RWPE2 (cell line): ENCODE measurements at regions not wholly inside any gene's neighbourhood (a gene's known extent, or its start where the extent isn't known, plus 50 kb on each side); places are given as distances from the start of the nearest gene placed in this dataset.

ENCODE experiments used
- ATAC-seq: fragments of 200-7000 bp; cut with Tn5 transposase; 3 replicates; pipeline ENCODE4 v1.9.1; 2021; ENCODE audit warnings: low read depth
- DNase-seq: peaks from one replicate; pipeline ENCODE4 v3.0.0-alpha.2; 2020; ENCODE audit warnings: low spot score
- H3K27ac ChIP-seq: fragments of 450-650 bp; 2 replicates; pipeline ENCODE4 v1.5.1; 2017; ENCODE audit warnings: mild to moderate bottlenecking; ENCODE audit not compliant: poor library complexity, severe bottlenecking
- H3K27me3 ChIP-seq: fragments of 250-450 bp; sonication (Bioruptor Pico); 2 replicates; pipeline ENCODE4 v1.5.1; 2021; ENCODE audit warnings: mild to moderate bottlenecking, moderate library complexity; ENCODE audit not compliant: insufficient read depth, poor library complexity, severe bottlenecking
- H3K36me3 ChIP-seq: fragments of 250-450 bp; sonication (Bioruptor Pico); 2 replicates; pipeline ENCODE4 v1.5.1; 2020; ENCODE audit warnings: low read depth, mild to moderate bottlenecking, moderate library complexity
- H3K4me1 ChIP-seq: fragments of 250-450 bp; sonication (Bioruptor Pico); 2 replicates; pipeline ENCODE4 v1.5.1; 2021; ENCODE audit warnings: mild to moderate bottlenecking, moderate library complexity; ENCODE audit not compliant: insufficient read depth, poor library complexity, severe bottlenecking
- H3K4me3 ChIP-seq: fragments of 250-450 bp; sonication (Bioruptor Pico); 2 replicates; pipeline ENCODE4 v1.5.1; 2021; ENCODE audit warnings: mild to moderate bottlenecking, moderate library complexity; ENCODE audit not compliant: severe bottlenecking
- H3K9me3 ChIP-seq: fragments of 250-450 bp; sonication (Bioruptor Pico); 2 replicates; pipeline ENCODE4 v1.5.1; 2021; ENCODE audit warnings: mild to moderate bottlenecking, moderate library complexity; ENCODE audit not compliant: severe bottlenecking
- TF ChIP-seq, protein P1 (sequence below): fragments of 450-650 bp; IDR thresholded peaks from one replicate; pipeline ENCODE4 v1.5.1; 2017; ENCODE audit warnings: mild to moderate bottlenecking, moderate library complexity; ENCODE audit not compliant: poor library complexity, severe bottlenecking

DNA sequence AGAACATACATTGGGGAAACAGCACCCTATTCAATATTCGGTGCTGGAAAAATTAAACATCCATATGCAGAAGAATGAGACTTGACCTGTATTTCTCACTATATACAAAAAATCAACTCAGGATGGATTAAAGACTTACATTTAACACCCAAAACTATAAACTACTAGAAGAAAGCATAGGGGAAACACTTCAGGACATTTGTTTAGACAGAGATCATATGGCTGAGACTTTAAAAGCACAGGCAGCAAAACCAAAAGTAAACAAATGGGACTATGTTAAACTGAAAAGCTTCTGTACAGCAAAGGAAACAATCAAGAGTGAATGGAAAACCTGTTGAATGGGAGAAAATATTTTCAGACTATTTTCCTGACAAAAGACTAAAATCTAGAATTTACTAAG, 1694.1 kb upstream of the CELF4 start:
- Histone ChIP-seq H3K36me3 (no peaks in the 10 kb centered on the region), H3K27ac (no peak overlapping the region), H3K9me3 (no peaks in the 10 kb centered on the region), H3K4me3 (no peak overlapping the region), H3K27me3 (no peaks in the 10 kb centered on the region), H3K4me1 (no peaks in the 10 kb centered on the region)
- DNase-seq, result no peak
- TF ChIP-seq, protein P1, sequence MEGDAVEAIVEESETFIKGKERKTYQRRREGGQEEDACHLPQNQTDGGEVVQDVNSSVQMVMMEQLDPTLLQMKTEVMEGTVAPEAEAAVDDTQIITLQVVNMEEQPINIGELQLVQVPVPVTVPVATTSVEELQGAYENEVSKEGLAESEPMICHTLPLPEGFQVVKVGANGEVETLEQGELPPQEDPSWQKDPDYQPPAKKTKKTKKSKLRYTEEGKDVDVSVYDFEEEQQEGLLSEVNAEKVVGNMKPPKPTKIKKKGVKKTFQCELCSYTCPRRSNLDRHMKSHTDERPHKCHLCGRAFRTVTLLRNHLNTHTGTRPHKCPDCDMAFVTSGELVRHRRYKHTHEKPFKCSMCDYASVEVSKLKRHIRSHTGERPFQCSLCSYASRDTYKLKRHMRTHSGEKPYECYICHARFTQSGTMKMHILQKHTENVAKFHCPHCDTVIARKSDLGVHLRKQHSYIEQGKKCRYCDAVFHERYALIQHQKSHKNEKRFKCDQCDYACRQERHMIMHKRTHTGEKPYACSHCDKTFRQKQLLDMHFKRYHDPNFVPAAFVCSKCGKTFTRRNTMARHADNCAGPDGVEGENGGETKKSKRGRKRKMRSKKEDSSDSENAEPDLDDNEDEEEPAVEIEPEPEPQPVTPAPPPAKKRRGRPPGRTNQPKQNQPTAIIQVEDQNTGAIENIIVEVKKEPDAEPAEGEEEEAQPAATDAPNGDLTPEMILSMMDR, result no peak
- no peak for ATAC-seq

GRCh38 chr18:39244242-39244641, 1678.6 kb upstream of the CELF4 start:
- TF ChIP-seq, protein P1, result no peak
- ATAC-seq (no peak), DNase-seq (no peak)

GRCh38 chr18:39241534-39241933, 1675.9 kb upstream of the CELF4 start:
- Histone ChIP-seq H3K4me3 (no peak overlapping the region), H3K27ac (no peak overlapping the region), H3K4me1 (no peaks in the 10 kb centered on the region), H3K36me3 (no peaks in the 10 kb centered on the region), H3K27me3 (no peaks in the 10 kb centered on the region), H3K9me3 (no peaks in the 10 kb centered on the region)
- TF ChIP-seq, protein P1, result no peak
- no peak for ATAC-seq
- no peak for DNase-seq

More at GRCh38 chr18:39244242-39244641, 1678.6 kb upstream of the CELF4 start:
- H3K4me1 ChIP-seq, result no peaks in the 10 kb centered on the region
- H3K4me3 ChIP-seq, result no peak overlapping the region
- no peak overlapping the region for H3K27ac ChIP-seq
- H3K27me3 ChIP-seq, result no peaks in the 10 kb centered on the region
- H3K36me3 ChIP-seq, result no peaks in the 10 kb centered on the region
- no peaks in the 10 kb centered on the region for H3K9me3 ChIP-seq

- no peaks in the 10 kb centered on the region for H3K27me3 ChIP-seq
- H3K4me1 ChIP-seq, result no peaks in the 10 kb centered on the region
- H3K9me3 ChIP-seq, result no peaks in the 10 kb centered on the region
- H3K36me3 ChIP-seq, result no peaks in the 10 kb centered on the region
- DNase-seq (no peak), ATAC-seq (no peak)
- H3K4me3 ChIP-seq, result no peak overlapping the region
- TF ChIP-seq, protein P1, result no peak
- H3K27ac ChIP-seq, result no peak overlapping the region
Observed at GRCh38 chr18:39238981-39239660, 1673.5 kb upstream of the CELF4 start.

GRCh38 chr18:39235118-39235719, 1669.6 kb upstream of the CELF4 start:
- DNase-seq (no peak), ATAC-seq (no peak)
- no peak overlapping the region for H3K4me3 ChIP-seq
- H3K4me1 ChIP-seq, result no peaks in the 10 kb centered on the region
- TF ChIP-seq, protein P1, result no peak
- H3K27me3 ChIP-seq, result no peaks in the 10 kb centered on the region
- no peak overlapping the region for H3K27ac ChIP-seq
- no peaks in the 10 kb centered on the region for H3K9me3 ChIP-seq
- H3K36me3 ChIP-seq, result no peaks in the 10 kb centered on the region
